Hepatocyte (in vitro differentiated cells): ENCODE measurements at regions not wholly inside any gene's neighbourhood (a gene's known extent, or its start where the extent isn't known, plus 50 kb on each side); places are given as distances from the start of the nearest gene placed in this dataset.

Experiments used
- EZH2 ChIP-seq: fragments of 200-600 bp; sonication (generic); IDR thresholded peaks from 2 replicates; pipeline ENCODE4 v1.6.1; 2016; ENCODE audit warnings: antibody characterized with exemption, mild to moderate bottlenecking, borderline replicate concordance
- EZH2phosphoT487 ChIP-seq: fragments of 200-600 bp; sonication (generic); IDR thresholded peaks from one replicate; pipeline ENCODE4 v1.6.1; 2018; ENCODE audit warnings: antibody characterized with exemption, mild to moderate bottlenecking, low read depth, moderate library complexity; ENCODE audit not compliant: unreplicated experiment, severe bottlenecking
- TF ChIP-seq, protein P1 (sequence below): fragments of 200-600 bp; sonication (generic); IDR thresholded peaks from 2 replicates; pipeline ENCODE4 v1.5.1; 2016; ENCODE audit warnings: antibody characterized with exemption, mild to moderate bottlenecking; ENCODE audit not compliant: poor library complexity

DNA sequence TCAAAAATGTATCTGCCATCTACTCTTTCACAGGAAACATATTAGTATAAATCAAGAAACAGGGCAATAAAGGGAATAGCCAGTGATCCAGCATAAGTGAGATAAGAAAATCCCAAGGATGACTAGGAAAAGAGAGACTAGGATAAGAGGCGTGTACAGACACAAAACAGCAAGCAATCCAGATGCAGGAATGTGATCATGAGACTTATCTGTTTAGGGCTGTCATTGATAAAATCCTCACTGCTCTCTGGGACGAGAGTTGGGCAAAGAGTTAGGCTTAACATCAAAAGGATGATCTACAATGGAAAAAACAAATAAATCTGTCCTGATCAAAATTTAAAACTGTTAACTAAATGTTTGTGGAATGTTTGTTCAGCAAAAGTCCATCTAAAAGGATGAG is 1156.8 kb upstream of the C9orf72 start:
- TF ChIP-seq, protein P1, sequence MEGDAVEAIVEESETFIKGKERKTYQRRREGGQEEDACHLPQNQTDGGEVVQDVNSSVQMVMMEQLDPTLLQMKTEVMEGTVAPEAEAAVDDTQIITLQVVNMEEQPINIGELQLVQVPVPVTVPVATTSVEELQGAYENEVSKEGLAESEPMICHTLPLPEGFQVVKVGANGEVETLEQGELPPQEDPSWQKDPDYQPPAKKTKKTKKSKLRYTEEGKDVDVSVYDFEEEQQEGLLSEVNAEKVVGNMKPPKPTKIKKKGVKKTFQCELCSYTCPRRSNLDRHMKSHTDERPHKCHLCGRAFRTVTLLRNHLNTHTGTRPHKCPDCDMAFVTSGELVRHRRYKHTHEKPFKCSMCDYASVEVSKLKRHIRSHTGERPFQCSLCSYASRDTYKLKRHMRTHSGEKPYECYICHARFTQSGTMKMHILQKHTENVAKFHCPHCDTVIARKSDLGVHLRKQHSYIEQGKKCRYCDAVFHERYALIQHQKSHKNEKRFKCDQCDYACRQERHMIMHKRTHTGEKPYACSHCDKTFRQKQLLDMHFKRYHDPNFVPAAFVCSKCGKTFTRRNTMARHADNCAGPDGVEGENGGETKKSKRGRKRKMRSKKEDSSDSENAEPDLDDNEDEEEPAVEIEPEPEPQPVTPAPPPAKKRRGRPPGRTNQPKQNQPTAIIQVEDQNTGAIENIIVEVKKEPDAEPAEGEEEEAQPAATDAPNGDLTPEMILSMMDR: no peak
- TF ChIP-seq EZH2 (no peak), EZH2phosphoT487 (no peak)
